ENCODE measurements at regions not wholly inside any gene's neighbourhood (a gene's known extent, or its start where the extent isn't known, plus 50 kb on each side); places are given as distances from the start of the nearest gene placed in this dataset.
"Not testable (repeated sequence)": the region's sequence is repeated elsewhere in the genome, so short reads cannot be mapped to it uniquely, and the experiment has no call there.

GRCh38 chr2:87263868-87264518, 242.3 kb upstream of the PLGLB1 start:
- not testable (repeated sequence) for DNase-seq (ENCODE audit: low read depth)

- not testable (repeated sequence) for DNase-seq (ENCODE audit: low read depth)
Measured at GRCh38 chr2:87275192-87275591, 253.5 kb upstream of the PLGLB1 start.

GRCh38 chr2:87275974-87276629, 254.5 kb upstream of the PLGLB1 start:
- not testable (repeated sequence) for DNase-seq (ENCODE audit: low read depth)

- DNase-seq (ENCODE audit: low read depth): not testable (repeated sequence)
Measured at GRCh38 chr2:87276673-87277072, 255.0 kb upstream of the PLGLB1 start.

GRCh38 chr2:87277734-87278133, 256.1 kb upstream of the PLGLB1 start:
- not testable (repeated sequence) for DNase-seq (ENCODE audit: low read depth)

GRCh38 chr2:87280596-87281355, 259.1 kb upstream of the PLGLB1 start:
- not testable (repeated sequence) for DNase-seq (ENCODE audit: low read depth)

- DNase-seq (ENCODE audit: low read depth): not testable (repeated sequence)
Measured at GRCh38 chr2:87283735-87284470, 262.3 kb upstream of the PLGLB1 start.

- DNase-seq (ENCODE audit: low read depth): not testable (repeated sequence)
Measured at GRCh38 chr2:87284471-87284772, 262.8 kb upstream of the PLGLB1 start.

- DNase-seq (ENCODE audit: low read depth): not testable (repeated sequence)
Measured at GRCh38 chr2:87285139-87285538, 263.5 kb upstream of the PLGLB1 start.

GRCh38 chr2:87290566-87291307, 269.1 kb upstream of the PLGLB1 start:
- DNase-seq (ENCODE audit: low read depth): not testable (repeated sequence)

- not testable (repeated sequence) for DNase-seq (ENCODE audit: low read depth)
Measured at GRCh38 chr2:87291400-87292200, 270.0 kb upstream of the PLGLB1 start.

GRCh38 chr2:87293931-87294594, 272.4 kb upstream of the PLGLB1 start:
- not testable (repeated sequence) for DNase-seq (ENCODE audit: low read depth)

GRCh38 chr2:87295135-87295534, 273.5 kb upstream of the PLGLB1 start:
- DNase-seq (ENCODE audit: low read depth): not testable (repeated sequence)

- not testable (repeated sequence) for DNase-seq (ENCODE audit: low read depth)
Measured at GRCh38 chr2:87301349-87301748, 279.7 kb upstream of the PLGLB1 start.

- DNase-seq (ENCODE audit: low read depth): not testable (repeated sequence)
Measured at GRCh38 chr2:87301871-87302270, 280.2 kb upstream of the PLGLB1 start.

GRCh38 chr2:87308621-87309020, 287.0 kb upstream of the PLGLB1 start:
- DNase-seq (ENCODE audit: low read depth): not testable (repeated sequence)

- DNase-seq (ENCODE audit: low read depth): not testable (repeated sequence)
Measured at GRCh38 chr2:87309785-87310184, 288.1 kb upstream of the PLGLB1 start.

GRCh38 chr2:87311896-87312441, 290.3 kb upstream of the PLGLB1 start:
- not testable (repeated sequence) for DNase-seq (ENCODE audit: low read depth)

- not testable (repeated sequence) for DNase-seq (ENCODE audit: low read depth)
Measured at GRCh38 chr2:87314622-87315021, 293.0 kb upstream of the PLGLB1 start.

Data from activated T-cell treated with anti-CD3 and anti-CD28 coated beads for 24 hours (primary cell).